Keratinocyte (primary cell): ENCODE measurements at regions not wholly inside any gene's neighbourhood (a gene's known extent, or its start where the extent isn't known, plus 50 kb on each side); places are given as distances from the start of the nearest gene placed in this dataset.

Experiments used
- CTCF ChIP-seq, 3 experiments: IDR thresholded peaks in 1 of 3; conservative IDR thresholded peaks in 1 of 3; optimal IDR thresholded peaks in 1 of 3; 2 replicates in 2 of 3; 3 replicates in 1 of 3; pipeline versions ENCODE3 to v1.5.1; 2011; ENCODE audit warnings: low read length in 3 of 3, mild to moderate bottlenecking in 3 of 3, moderate library complexity in 2 of 3, control low read depth in 1 of 3, inconsistent platforms in 1 of 3; ENCODE audit not compliant: insufficient read depth in 2 of 3; ENCODE audit errors: extremely low read depth in 1 of 3
- EZH2 ChIP-seq: IDR thresholded peaks from one replicate; pipeline ENCODE4 v1.6.1; 2012; ENCODE audit warnings: inconsistent platforms, mild to moderate bottlenecking, low read length, moderate library complexity

GRCh38 chr6:113128661-113129060 lies 728.5 kb upstream of the MARCKS start:
- TF ChIP-seq CTCF (optimal IDR thresholded peaks at IDR 0.05 in 1 of 3, IDR thresholded peaks at IDR 0.05 in 1 of 3, conservative IDR thresholded peaks at IDR 0.05 in 1 of 3; ENCODE audit: extremely low read depth in 1 of 3, insufficient read depth in 2 of 3, low read length in 3 of 3) (no peak), EZH2 (no peak)
